Tibial artery (tissue), 4 donors: ENCODE measurements at regions not wholly inside any gene's neighbourhood (a gene's known extent, or its start where the extent isn't known, plus 50 kb on each side); places are given as distances from the start of the nearest gene placed in this dataset.

Experiments
- DNase-seq, 2 donors: peaks; one replicate each; pipeline ENCODE4 v3.0.0-alpha.2; 2019
- H3K27ac ChIP-seq, 2 donors: fragments of 200-600 bp; sonication (generic) in 1 of 2; 1 replicate in 1 of 2; 2 replicates in 1 of 2; pipeline ENCODE4 v1.5.1; 2018 to 2019; ENCODE audit warnings: mild to moderate bottlenecking in 1 of 2
- H3K27me3 ChIP-seq, 2 donors: fragments of 200-600 bp; sonication (generic) in 1 of 2; one replicate each; pipeline versions ENCODE4 v1.5.1 to v1.6.0; 2016 to 2019
- H3K36me3 ChIP-seq, 3 donors: fragments of 200-600 bp; sonication (generic) in 2 of 3; one replicate each; pipeline ENCODE4 v1.5.1; 2016 to 2019; ENCODE audit warnings: mild to moderate bottlenecking in 2 of 3
- H3K4me1 ChIP-seq, 4 donors: fragments of 200-600 bp; sonication (generic) in 2 of 4; 1 replicate in 3 of 4; 2 replicates in 1 of 4; pipeline ENCODE4 v1.5.1; 2016 to 2019
- H3K4me3 ChIP-seq, 2 donors: fragments of 200-600 bp; sonication (generic) in 1 of 2; 1 replicate in 1 of 2; 2 replicates in 1 of 2; pipeline ENCODE4 v1.5.1; 2018 to 2019; ENCODE audit warnings: mild to moderate bottlenecking in 2 of 2
- H3K9me3 ChIP-seq, 3 donors: fragments of 200-600 bp; sonication (generic) in 1 of 3; one replicate each; pipeline ENCODE4 v1.5.1; 2016 to 2019
- CTCF ChIP-seq, 2 experiments: fragments of 200-600 bp in 1 of 2; fragments of 450-650 bp in 1 of 2; IDR thresholded peaks; one replicate each; pipeline ENCODE4 v1.5.1; 2017 to 2019; ENCODE audit warnings: antibody characterized with exemption in 2 of 2, mild to moderate bottlenecking in 1 of 2, moderate library complexity in 1 of 2
- intact Hi-C: fragments of 100-400 bp; cut with DNase I; formaldehyde crosslinking; loops from one replicate; pipeline ENCODE4 v1.15.0; 2023; ENCODE audit warnings: low total_unique reads

- Histone ChIP-seq H3K9me3 (peaks cover 0 to 7% (median 5%) of the 10 kb centered on the region in 3 donors), H3K36me3 (no peaks in the 10 kb centered on the region), H3K4me1 (no peaks in the 10 kb centered on the region), H3K27me3 (peaks cover 0 to 12% of the 10 kb centered on the region in 2 donors), H3K4me3 (no peak overlapping the region), H3K27ac (no peak overlapping the region)
- intact Hi-C loops, result no loop called here
- no peak for TF ChIP-seq CTCF (IDR thresholded peaks at IDR 0.05)
- no peak for DNase-seq
Measured at GRCh38 chr17:77657839-77658238, 300.7 kb upstream of the TNRC6C start.

GRCh38 chr17:77660524-77660923 lies 298.0 kb upstream of the TNRC6C start:
- intact Hi-C loops, result no loop called here
- no peak for TF ChIP-seq CTCF (IDR thresholded peaks at IDR 0.05)
- no peaks in the 10 kb centered on the region for H3K4me1 ChIP-seq
- H3K9me3 ChIP-seq, result peaks cover 0 to 7% (median 5%) of the 10 kb centered on the region in 3 donors
- H3K27ac ChIP-seq, result no peak overlapping the region
- H3K36me3 ChIP-seq, result no peaks in the 10 kb centered on the region
- no peak overlapping the region for H3K4me3 ChIP-seq
- no peak for DNase-seq
- peaks cover 0 to 6% of the 10 kb centered on the region in 2 donors for H3K27me3 ChIP-seq

- Histone ChIP-seq H3K4me3 (no peak overlapping the region), H3K4me1 (no peaks in the 10 kb centered on the region), H3K9me3 (peaks cover 0 to 7% (median 5%) of the 10 kb centered on the region in 3 donors), H3K27ac (no peak overlapping the region), H3K36me3 (no peaks in the 10 kb centered on the region), H3K27me3 (no peaks in the 10 kb centered on the region)
- TF ChIP-seq CTCF (IDR thresholded peaks at IDR 0.05), result no peak
- no peak for DNase-seq
- intact Hi-C loops, result no loop called here
Measured at GRCh38 chr17:77662833-77663232, 295.7 kb upstream of the TNRC6C start.

GRCh38 chr17:77664097-77664729 lies 294.3 kb upstream of the TNRC6C start:
- Histone ChIP-seq H3K4me1 (no peaks in the 10 kb centered on the region), H3K27ac (no peak overlapping the region), H3K9me3 (no peaks in the 10 kb centered on the region), H3K36me3 (no peaks in the 10 kb centered on the region), H3K4me3 (no peak overlapping the region), H3K27me3 (no peaks in the 10 kb centered on the region)
- no peak for DNase-seq
- TF ChIP-seq CTCF (IDR thresholded peaks at IDR 0.05), result no peak
- intact Hi-C loops, result no loop called here

GRCh38 chr17:77665833-77666232 lies 292.7 kb upstream of the TNRC6C start:
- no peaks in the 10 kb centered on the region for H3K36me3 ChIP-seq
- DNase-seq, result no peak
- TF ChIP-seq CTCF (IDR thresholded peaks at IDR 0.05), result no peak
- no peak overlapping the region for H3K27ac ChIP-seq
- H3K9me3 ChIP-seq, result no peaks in the 10 kb centered on the region
- no peaks in the 10 kb centered on the region for H3K4me1 ChIP-seq
- no peaks in the 10 kb centered on the region for H3K27me3 ChIP-seq
- H3K4me3 ChIP-seq, result no peak overlapping the region
- intact Hi-C loops, result no loop called here

- Histone ChIP-seq H3K4me1 (no peaks in the 10 kb centered on the region), H3K9me3 (no peaks in the 10 kb centered on the region), H3K27me3 (no peaks in the 10 kb centered on the region), H3K27ac (no peak overlapping the region), H3K36me3 (no peaks in the 10 kb centered on the region), H3K4me3 (no peak overlapping the region)
- no peak for TF ChIP-seq CTCF (IDR thresholded peaks at IDR 0.05)
- intact Hi-C loops, result no loop called here
- DNase-seq, result no peak
Measured at GRCh38 chr17:77666462-77666861, 292.0 kb upstream of the TNRC6C start.
